ENCODE measurements at regions not wholly inside any gene's neighbourhood (a gene's known extent, or its start where the extent isn't known, plus 50 kb on each side); places are given as distances from the start of the nearest gene placed in this dataset.

DNA sequence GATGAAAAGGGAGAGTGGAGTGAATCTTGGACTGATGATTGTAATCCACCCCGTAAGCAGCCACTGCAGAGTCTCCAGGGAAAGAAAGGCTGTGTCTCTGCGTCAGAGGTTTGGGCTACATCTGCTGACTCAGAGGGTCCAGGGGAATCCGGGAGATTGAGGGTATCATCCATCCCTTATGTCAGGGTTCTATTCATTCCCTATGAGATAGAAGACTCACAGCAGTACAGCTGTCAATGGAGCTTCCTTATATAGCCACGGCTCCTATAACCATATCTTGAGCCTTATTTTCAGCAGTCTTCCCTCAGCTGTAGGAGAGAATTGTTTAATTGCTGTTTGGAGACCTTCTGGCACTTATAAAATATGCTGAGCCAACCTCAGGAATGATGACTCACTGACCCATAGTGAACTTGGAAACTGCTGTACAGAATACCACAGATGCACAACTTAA lies 558.2 kb upstream of the PFKP start:
- TF ChIP-seq, protein P1, sequence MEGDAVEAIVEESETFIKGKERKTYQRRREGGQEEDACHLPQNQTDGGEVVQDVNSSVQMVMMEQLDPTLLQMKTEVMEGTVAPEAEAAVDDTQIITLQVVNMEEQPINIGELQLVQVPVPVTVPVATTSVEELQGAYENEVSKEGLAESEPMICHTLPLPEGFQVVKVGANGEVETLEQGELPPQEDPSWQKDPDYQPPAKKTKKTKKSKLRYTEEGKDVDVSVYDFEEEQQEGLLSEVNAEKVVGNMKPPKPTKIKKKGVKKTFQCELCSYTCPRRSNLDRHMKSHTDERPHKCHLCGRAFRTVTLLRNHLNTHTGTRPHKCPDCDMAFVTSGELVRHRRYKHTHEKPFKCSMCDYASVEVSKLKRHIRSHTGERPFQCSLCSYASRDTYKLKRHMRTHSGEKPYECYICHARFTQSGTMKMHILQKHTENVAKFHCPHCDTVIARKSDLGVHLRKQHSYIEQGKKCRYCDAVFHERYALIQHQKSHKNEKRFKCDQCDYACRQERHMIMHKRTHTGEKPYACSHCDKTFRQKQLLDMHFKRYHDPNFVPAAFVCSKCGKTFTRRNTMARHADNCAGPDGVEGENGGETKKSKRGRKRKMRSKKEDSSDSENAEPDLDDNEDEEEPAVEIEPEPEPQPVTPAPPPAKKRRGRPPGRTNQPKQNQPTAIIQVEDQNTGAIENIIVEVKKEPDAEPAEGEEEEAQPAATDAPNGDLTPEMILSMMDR (IDR thresholded peaks at IDR 0.05) = no peak
- TF ChIP-seq POLR2AphosphoS5 (IDR thresholded peaks at IDR 0.05) = no peak
- no peak for TF ChIP-seq EP300 (IDR thresholded peaks at IDR 0.05)
- TF ChIP-seq POLR2A (IDR thresholded peaks at IDR 0.05) = no peak
